ENCODE measurements at regions not wholly inside any gene's neighbourhood (a gene's known extent, or its start where the extent isn't known, plus 50 kb on each side); places are given as distances from the start of the nearest gene placed in this dataset.

- no peak for TF ChIP-seq CTCF (conservative IDR thresholded peaks at IDR 0.05)
- no peak for TF ChIP-seq ZFX (IDR thresholded peaks at IDR 0.05)
Observed at GRCh38 chr12:115149685-115150378, 465.9 kb upstream of the TBX3 start.

All from C4-2B (cell line).